GM23338 (cell line): ENCODE measurements at regions not wholly inside any gene's neighbourhood (a gene's known extent, or its start where the extent isn't known, plus 50 kb on each side); places are given as distances from the start of the nearest gene placed in this dataset.

Experiments
- ATAC-seq: fragments of 200-7000 bp; cut with Tn5 transposase; 3 replicates; pipeline ENCODE4 v1.9.1; 2020
- DNase-seq: peaks from one replicate; pipeline ENCODE4 v3.0.0-alpha.2; 2015; ENCODE audit warnings: low spot score
- H2AFZ ChIP-seq: fragments of 200-600 bp; sonication (generic); 2 replicates; pipeline ENCODE4 v1.8.0; 2016; ENCODE audit warnings: antibody characterized with exemption, mild to moderate bottlenecking, moderate library complexity
- H3F3A ChIP-seq: fragments of 200-600 bp; sonication (generic); replicated peaks from 2 replicates; pipeline ENCODE4 v1.8.0; 2017; ENCODE audit warnings: antibody characterized with exemption, mixed run types, low read depth
- H3K27ac ChIP-seq: fragments of 200-600 bp; sonication (generic); 2 replicates; pipeline ENCODE4 v1.6.1; 2016; ENCODE audit warnings: low read depth
- H3K27me3 ChIP-seq: fragments of 200-600 bp; sonication (generic); 2 replicates; pipeline ENCODE4 v1.8.0; 2016; ENCODE audit warnings: mild to moderate bottlenecking, mixed run types, moderate library complexity; ENCODE audit not compliant: insufficient read depth
- H3K36me3 ChIP-seq: fragments of 200-600 bp; sonication (generic); 2 replicates; pipeline ENCODE4 v1.8.0; 2016; ENCODE audit warnings: mild to moderate bottlenecking; ENCODE audit not compliant: insufficient read depth
- H3K4me1 ChIP-seq: fragments of 200-600 bp; sonication (generic); 2 replicates; pipeline ENCODE4 v1.8.0; 2016; ENCODE audit warnings: mild to moderate bottlenecking, moderate library complexity; ENCODE audit not compliant: insufficient read depth
- H3K4me2 ChIP-seq: fragments of 200-600 bp; sonication (generic); 2 replicates; pipeline ENCODE4 v1.7.1; 2017; ENCODE audit warnings: mixed run types
- H3K4me3 ChIP-seq: fragments of 200-600 bp; sonication (generic); 2 replicates; pipeline ENCODE4 v1.6.1; 2016; ENCODE audit warnings: mixed run types
- H3K79me2 ChIP-seq: fragments of 200-600 bp; sonication (generic); replicated peaks from 2 replicates; pipeline ENCODE4 v1.8.0; 2017; ENCODE audit warnings: mild to moderate bottlenecking; ENCODE audit not compliant: insufficient read depth
- H3K9me2 ChIP-seq: fragments of 200-600 bp; sonication (generic); 2 replicates; pipeline ENCODE4 v1.8.0; 2017; ENCODE audit not compliant: insufficient read depth
- H4K20me1 ChIP-seq: fragments of 200-600 bp; sonication (generic); replicated peaks from 2 replicates; pipeline ENCODE4 v1.8.0; 2017; ENCODE audit warnings: mild to moderate bottlenecking; ENCODE audit not compliant: insufficient read depth
- H3K27ac Mint-ChIP-seq: 2 replicates; pipeline ENCODE4 v1.8.0; 2020; ENCODE audit warnings: inconsistent platforms, mild to moderate bottlenecking, moderate library complexity, mixed read lengths
- H3K27me3 Mint-ChIP-seq: 3 replicates; pipeline ENCODE4 v1.8.0; 2022; ENCODE audit warnings: low read depth, mild to moderate bottlenecking, moderate library complexity, mixed read lengths, inconsistent platforms; ENCODE audit not compliant: insufficient read depth, poor library complexity
- H3K36me3 Mint-ChIP-seq: 3 replicates; pipeline ENCODE4 v1.8.0; 2021; ENCODE audit warnings: low read depth, mild to moderate bottlenecking, inconsistent platforms, moderate library complexity, mixed read lengths
- H3K4me1 Mint-ChIP-seq: 3 replicates; pipeline ENCODE4 v1.8.0; 2020; ENCODE audit warnings: mild to moderate bottlenecking, inconsistent platforms, mixed read lengths
- H3K4me3 Mint-ChIP-seq: 3 replicates; pipeline ENCODE4 v1.8.0; 2021; ENCODE audit warnings: moderate library complexity, mild to moderate bottlenecking, inconsistent platforms, mixed read lengths
- H3K9me3 Mint-ChIP-seq: 3 replicates; pipeline ENCODE4 v1.8.0; 2020; ENCODE audit warnings: moderate library complexity, mild to moderate bottlenecking, inconsistent platforms, mixed read lengths
- CREB1 ChIP-seq: fragments of 250-450 bp; sonication (Bioruptor Pico); IDR thresholded peaks from 2 replicates; pipeline ENCODE4 v1.5.0; 2020; ENCODE audit warnings: low read depth, mild to moderate bottlenecking, moderate library complexity
- CTCF ChIP-seq, 2 experiments: fragments of 200-600 bp in 1 of 2; sonication (generic) in 1 of 2; conservative IDR thresholded peaks; 2 replicates each; pipeline versions ENCODE4 v1.5.1 to v1.6.1; 2016 to 2017; ENCODE audit warnings: antibody characterized with exemption in 2 of 2, low read depth in 2 of 2, mild to moderate bottlenecking in 2 of 2, moderate library complexity in 1 of 2
- ETS1 ChIP-seq: IDR thresholded peaks from 2 replicates; pipeline ENCODE4 v1.6.1; 2016; ENCODE audit warnings: antibody characterized with exemption
- EZH2 ChIP-seq: fragments of 200-600 bp; sonication (generic); IDR thresholded peaks from one replicate; pipeline ENCODE4 v1.8.0; 2017; ENCODE audit warnings: antibody characterized with exemption, mild to moderate bottlenecking, low read depth; ENCODE audit not compliant: unreplicated experiment
- JUNB ChIP-seq: IDR thresholded peaks from one replicate; pipeline ENCODE4 v1.6.1; 2016; ENCODE audit warnings: antibody characterized with exemption; ENCODE audit not compliant: unreplicated experiment
- NANOG ChIP-seq: IDR thresholded peaks from 2 replicates; pipeline ENCODE4 v1.6.1; 2016; ENCODE audit warnings: antibody characterized with exemption, borderline replicate concordance
- POLR2AphosphoS5 ChIP-seq: IDR thresholded peaks from 2 replicates; pipeline ENCODE4 v1.6.1; 2016; ENCODE audit warnings: antibody characterized with exemption, low read depth
- STAT1 ChIP-seq: IDR thresholded peaks from one replicate; pipeline ENCODE4 v1.6.1; 2016; ENCODE audit warnings: antibody characterized with exemption; ENCODE audit not compliant: unreplicated experiment
- ZNF114 ChIP-seq: fragments of 250-450 bp; sonication (Bioruptor Pico); IDR thresholded peaks from 2 replicates; pipeline ENCODE4 v1.5.0; 2020; ENCODE audit warnings: mild to moderate bottlenecking, moderate library complexity
- ZNF462 ChIP-seq: fragments of 250-450 bp; sonication (Bioruptor Pico); IDR thresholded peaks from 2 replicates; pipeline ENCODE4 v1.5.0; 2020; ENCODE audit warnings: mild to moderate bottlenecking, moderate library complexity

GRCh38 chr5:57778501-57779091 is 296.0 kb upstream of the ACTBL2 start:
- Histone ChIP-seq H2AFZ (no peak overlapping the region), H3K27me3 (no peaks in the 10 kb centered on the region), H3K4me3 (no peak overlapping the region), H3K79me2 (no peaks in the 10 kb centered on the region), H3K9me2 (peaks cover 5% of the 10 kb centered on the region; the same call in 1 of the 2 replicates), H3K4me2 (no peak overlapping the region), H3K36me3 (no peaks in the 10 kb centered on the region), H3K27ac (no peak overlapping the region), H3K4me1 (0 out of 2 replicates have a peak, but pooled peaks cover 3% of the 10 kb centered on the region), H3F3A (no peaks in the 10 kb centered on the region), H4K20me1 (no peaks in the 10 kb centered on the region)
- ATAC-seq, result no peak
- no peaks in the 10 kb centered on the region for H3K36me3 Mint-ChIP-seq
- no peaks in the 10 kb centered on the region for H3K27me3 Mint-ChIP-seq
- no peak overlapping the region for H3K4me3 Mint-ChIP-seq
- no peaks in the 10 kb centered on the region for H3K9me3 Mint-ChIP-seq
- H3K4me1 Mint-ChIP-seq, result peaks cover 7% of the 10 kb centered on the region; the same call in 2 of the 3 replicates
- H3K27ac Mint-ChIP-seq, result no peak overlapping the region
- DNase-seq, result no peak
- TF ChIP-seq STAT1, result no peak
- TF ChIP-seq JUNB, result no peak
- TF ChIP-seq CTCF (conservative IDR thresholded peaks at IDR 0.05; ENCODE audit: low read depth in 2 of 2), result no peak
- no peak for TF ChIP-seq CREB1
- no peak for TF ChIP-seq ZNF114 (CRISPR knock-in tag)

- H3K36me3 Mint-ChIP-seq, result no peaks in the 10 kb centered on the region
- no peak overlapping the region for H3K27ac Mint-ChIP-seq
- Histone ChIP-seq H2AFZ (no peak overlapping the region), H3K4me3 (no peak overlapping the region), H3K27me3 (no peaks in the 10 kb centered on the region), H3K36me3 (no peaks in the 10 kb centered on the region), H3K4me2 (no peak overlapping the region), H3K79me2 (no peaks in the 10 kb centered on the region), H3F3A (no peaks in the 10 kb centered on the region), H3K9me2 (peaks cover 5% of the 10 kb centered on the region; the same call in 1 of the 2 replicates), H3K27ac (no peak overlapping the region), H4K20me1 (no peaks in the 10 kb centered on the region), H3K4me1 (0 out of 2 replicates have a peak, but pooled peaks cover 3% of the 10 kb centered on the region)
- H3K4me1 Mint-ChIP-seq, result peaks cover 10% of the 10 kb centered on the region; the same call in 2 of the 3 replicates
- H3K4me3 Mint-ChIP-seq, result no peak overlapping the region
- ATAC-seq (no peak), DNase-seq (no peak)
- no peaks in the 10 kb centered on the region for H3K27me3 Mint-ChIP-seq
- H3K9me3 Mint-ChIP-seq, result no peaks in the 10 kb centered on the region
- no peak for TF ChIP-seq CTCF (conservative IDR thresholded peaks at IDR 0.05; ENCODE audit: low read depth in 2 of 2)
- no peak for TF ChIP-seq ETS1
- TF ChIP-seq ZNF114 (CRISPR knock-in tag), result no peak
- no peak for TF ChIP-seq ZNF462 (CRISPR knock-in tag)
- no peak for TF ChIP-seq STAT1
- no peak for TF ChIP-seq NANOG
- no peak for TF ChIP-seq CREB1
- no peak for TF ChIP-seq POLR2AphosphoS5
- no peak for TF ChIP-seq EZH2
- TF ChIP-seq JUNB, result no peak
Observed at GRCh38 chr5:57777174-57777581, 294.6 kb upstream of the ACTBL2 start.
